CD4-positive, alpha-beta T cell treated with Interferon alpha-2 for 1 hour (primary cell): ENCODE measurements at regions not wholly inside any gene's neighbourhood (a gene's known extent, or its start where the extent isn't known, plus 50 kb on each side); places are given as distances from the start of the nearest gene placed in this dataset.
"Not testable (repeated sequence)": the region's sequence is repeated elsewhere in the genome, so short reads cannot be mapped to it uniquely, and the experiment has no call there.

Source experiments
- DNase-seq, 2 donors: peaks; one replicate each; pipeline ENCODE4 v3.0.0-alpha.2; 2020 to 2022

DNA sequence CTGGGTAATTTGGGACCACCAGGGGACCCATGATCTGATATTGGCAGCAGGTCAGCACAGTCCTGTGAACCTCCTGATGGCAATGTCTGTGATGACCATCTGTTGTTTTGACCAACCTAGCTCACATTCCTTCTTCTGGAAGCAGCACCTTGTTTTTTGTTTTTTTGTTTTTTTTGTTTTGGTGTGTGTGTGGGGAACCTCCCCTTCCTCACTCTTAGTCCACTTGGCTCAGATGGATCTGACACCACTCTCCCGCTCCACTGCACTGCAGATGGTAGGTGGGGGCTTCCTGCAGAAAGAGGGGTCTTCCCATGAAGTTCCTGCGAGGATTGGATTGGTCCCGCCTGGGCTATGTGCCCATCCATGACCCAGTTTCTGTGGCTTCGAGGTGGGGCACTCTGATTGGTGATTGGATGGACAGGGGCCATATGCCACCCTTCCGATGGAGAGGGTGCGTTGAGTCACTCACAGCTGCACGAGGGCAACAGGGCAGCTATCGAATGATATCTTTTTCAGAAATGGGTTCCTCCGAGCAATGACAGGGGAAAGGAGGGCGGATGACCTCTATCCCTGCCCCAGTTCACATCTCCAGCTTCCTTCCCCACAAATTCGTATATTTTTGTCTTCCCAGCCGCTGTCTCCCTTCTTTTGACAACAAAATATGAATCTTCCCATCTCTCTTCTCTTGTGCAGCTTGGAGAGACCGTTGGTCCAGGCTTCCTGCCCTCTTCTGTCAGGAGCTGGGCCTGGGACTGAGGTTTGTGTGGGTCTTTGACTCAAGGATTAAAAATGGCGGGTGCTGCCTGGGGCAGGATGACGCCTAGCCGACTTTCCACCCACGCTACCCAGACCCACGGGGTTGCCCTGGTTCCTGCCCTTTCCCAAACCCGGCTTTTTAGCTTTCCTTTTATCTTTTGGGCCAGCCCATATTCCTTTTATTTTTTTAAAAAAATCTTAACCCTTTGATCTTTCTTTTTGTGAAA lies 132.1 kb upstream of the KCNG1 start:
- DNase-seq, result no peak

DNA sequence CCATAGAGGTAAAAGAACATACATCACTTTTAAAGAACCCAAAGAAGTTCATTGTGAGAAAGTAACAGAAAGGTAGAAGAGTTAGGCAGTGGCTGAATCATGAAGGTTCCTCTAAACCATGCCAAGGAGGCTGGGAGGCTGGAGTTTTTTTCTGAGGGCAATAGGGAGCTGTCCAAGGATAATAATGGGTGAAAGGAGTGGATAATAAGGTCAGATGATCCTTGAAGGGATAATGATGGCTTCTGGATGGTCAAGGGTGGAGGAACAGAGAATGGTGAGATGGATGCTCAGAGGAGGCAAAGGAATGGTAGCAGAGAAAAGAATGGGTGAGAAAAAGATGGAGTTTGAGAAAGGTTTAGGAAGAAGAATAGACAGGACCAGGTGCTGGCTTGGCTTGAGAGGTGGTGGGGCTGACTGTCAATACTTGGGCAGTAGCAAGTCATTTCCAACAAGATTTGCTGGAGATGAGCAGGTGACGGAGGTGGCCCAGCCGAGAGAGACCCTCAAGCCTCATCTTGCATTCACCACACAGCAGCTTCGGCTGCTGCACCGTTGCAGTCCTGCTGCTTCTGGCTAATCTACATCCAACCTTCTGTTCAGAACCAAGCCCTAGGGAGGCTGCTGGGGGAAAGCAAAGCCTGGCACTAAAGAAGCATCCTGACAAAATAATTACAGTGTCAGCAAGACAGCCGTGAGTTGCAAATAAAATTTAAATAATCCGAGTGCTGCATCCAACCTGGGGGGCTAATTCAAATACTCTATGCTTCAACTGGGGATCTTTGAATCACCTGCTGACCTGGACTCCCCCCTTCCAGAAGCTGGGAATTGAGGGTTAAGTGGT lies 131.2 kb upstream of the KCNG1 start:
- DNase-seq, result no peak

DNA sequence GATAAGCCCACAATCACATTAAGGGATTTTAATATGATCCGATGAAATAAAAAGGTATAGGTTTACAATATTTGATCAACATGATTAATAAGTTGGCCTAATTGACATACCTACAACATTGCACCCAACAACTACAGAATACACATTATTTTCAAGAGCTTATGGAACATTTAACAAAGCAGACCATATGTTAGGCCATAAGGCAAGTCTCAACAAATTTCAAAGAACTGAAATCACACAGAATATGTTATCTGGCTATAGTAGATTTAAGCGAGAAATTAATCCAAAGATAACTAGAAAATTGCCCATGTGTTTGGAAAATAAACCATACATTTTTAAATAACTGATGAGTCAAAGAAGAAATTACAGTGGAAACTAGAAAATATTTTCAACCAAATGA lies 126.0 kb upstream of the KCNG1 start:
- no peak for DNase-seq

DNA sequence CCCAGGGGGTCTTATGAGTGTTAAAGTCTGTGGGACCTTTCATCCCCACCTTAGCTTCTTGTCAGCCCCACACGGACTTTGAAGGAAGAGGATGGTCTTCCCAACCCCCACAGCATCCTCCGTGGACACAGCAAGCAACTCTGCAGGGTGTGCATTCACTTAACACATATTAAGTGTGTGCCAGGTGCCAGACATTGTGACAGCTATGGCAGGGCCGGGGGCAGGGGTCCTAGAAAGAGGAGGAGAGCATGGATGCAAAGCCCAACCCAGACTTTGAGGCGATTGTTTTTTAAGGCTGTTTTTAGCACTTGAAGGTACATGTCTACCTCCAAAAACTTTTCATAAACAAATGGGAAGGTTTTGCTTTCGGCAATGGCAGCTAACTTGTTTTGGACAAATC lies 121.6 kb upstream of the KCNG1 start:
- no peak for DNase-seq

DNA sequence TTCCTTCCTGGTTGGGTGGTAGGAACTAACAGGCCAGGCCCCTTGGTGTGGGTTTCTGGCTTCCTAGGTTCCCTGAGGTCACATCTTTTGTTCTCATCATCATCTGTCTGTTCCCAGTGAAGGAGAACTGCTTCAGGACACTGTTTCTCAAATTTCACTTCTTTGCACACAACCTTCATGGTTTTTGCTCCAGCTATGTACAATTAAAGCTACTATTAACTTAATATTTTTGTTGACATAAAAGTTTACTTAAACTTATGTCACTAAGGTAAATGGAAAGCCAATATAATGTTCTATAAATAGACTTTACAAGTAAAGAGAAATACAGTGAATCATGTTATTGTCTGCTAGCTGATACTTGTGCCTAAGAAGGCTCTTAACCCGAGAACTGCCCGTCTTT lies 120.7 kb upstream of the KCNG1 start:
- no peak for DNase-seq

DNA sequence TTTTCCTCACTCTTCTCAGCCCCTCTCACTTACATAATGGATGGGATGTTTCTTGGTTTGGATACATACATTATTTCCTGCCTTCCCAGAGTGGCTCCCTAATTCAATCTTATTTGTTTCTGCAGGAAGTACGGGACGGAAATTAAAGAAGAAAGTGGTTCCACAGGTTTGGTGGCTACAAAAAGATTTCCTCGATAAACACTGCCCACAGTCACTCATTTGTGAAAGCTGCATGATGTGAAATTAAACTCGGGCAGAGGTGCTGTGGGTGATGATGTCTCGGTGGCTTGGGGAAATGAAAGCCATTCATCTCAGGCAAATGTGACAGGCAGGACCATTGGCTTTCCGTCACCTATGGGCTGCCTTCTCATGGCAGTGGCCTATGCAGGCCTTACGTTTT lies 119.5 kb upstream of the KCNG1 start:
- no peak for DNase-seq

DNA sequence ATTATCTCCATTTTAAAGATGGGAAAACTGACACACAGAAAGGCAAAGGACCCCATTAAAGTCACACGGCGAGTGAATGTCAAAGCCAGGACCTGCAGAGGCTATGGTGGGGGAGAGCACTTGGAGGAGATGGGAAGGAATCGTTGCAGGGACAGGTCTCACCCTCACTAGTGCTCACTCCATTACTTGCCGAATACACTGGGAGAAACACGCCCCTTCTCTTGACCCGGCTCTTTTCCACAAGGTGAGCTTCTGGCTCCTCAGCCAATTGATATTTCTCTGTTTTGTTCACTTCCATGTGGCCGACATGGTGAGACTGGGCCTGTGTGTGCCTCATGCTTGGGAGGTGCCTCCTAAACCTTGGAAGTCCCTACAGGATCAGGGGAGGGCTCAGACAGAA lies 117.8 kb upstream of the KCNG1 start:
- no peak for DNase-seq

DNA sequence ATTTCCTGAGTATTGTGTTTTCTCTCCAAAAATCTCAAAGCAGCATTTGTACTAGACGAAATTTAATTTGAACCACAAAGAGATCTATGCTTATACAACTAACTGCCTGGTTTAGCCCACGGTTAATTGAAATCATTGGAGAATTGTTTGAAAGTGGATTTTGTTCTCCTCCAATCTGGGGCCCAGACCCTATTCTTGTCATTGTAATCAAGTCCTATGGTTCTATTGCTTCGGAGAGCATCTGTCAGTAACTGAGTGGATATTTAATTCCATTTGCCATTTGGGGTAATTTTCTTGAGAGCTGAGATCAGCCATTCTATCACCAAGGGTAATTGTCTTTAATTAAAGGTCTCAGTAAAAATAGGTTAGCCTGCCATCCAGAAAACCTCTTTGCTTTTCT lies 117.0 kb upstream of the KCNG1 start:
- no peak for DNase-seq

DNA sequence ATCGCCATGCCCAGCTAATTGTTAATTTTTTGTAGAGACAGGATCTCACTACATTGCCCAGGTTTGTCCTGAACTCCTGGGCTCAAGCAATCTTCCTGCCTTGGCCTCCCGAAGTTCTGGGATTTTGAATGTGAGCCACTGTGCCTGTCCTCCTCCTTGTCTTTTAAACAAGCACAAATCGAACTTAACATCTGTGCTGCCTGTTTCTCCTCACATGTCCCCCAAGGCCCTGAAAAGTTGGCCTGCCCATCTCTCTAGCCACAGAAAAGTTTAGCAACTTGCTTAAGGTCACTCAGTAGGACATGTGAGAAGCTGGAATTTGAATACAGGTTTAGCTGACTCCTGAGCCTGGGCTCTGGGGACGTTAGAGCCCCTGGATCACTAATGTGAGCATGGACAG lies 115.7 kb upstream of the KCNG1 start:
- no peak for DNase-seq

DNA sequence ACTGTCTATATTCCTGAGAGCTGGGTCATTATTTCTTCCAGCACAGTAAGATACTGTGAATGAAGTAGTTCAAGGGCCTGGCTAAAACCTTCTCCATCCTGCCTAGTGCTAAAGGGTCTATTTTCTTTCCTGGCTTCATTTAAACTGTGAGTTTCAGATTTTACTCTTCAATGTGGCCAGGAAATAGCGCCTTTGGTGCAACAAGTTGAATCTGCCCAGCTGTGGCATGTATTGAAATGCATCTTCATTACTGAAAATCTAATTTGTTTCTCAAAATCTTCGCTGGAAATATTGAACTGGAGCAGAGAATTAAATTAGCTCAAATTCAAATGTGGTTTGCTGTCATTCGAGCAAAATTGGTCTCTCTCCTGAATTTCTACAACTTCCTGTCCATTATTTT lies 114.6 kb upstream of the KCNG1 start:
- no peak for DNase-seq

DNA sequence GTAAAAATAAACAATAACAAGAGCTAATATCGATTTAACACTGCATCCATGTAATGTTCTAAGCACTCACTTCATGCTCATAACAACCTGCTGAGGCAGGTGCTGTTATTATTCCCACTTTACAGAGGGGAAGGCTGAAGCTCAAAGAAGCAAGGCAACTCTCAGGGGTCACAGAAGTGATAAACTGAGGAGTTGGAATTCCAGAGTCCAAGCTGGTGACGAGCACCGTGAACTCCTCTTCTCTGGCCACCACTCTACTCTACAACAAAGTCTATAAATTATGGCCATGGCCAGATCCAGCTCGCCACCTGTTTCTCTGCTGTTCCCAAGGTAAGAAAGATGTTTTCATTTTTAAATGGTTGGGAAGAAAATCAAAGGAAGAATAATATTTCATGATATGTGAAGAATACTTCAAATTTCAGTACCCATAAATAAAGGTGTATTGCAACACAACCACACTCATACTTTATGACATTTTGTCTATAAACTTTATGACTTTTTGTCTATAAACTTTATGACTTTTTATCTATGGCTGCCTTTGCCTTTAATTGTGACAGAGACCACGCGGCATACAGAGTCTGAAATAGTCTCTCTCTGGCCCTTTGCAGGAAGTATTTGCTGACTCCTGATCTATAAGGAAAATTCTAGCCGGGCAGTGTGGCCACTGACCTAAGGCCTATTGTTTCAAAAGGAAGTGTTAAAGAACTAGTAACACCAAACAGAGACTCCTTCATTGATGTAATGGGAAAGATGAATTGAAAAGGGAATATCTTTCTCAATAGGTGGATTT lies 113.2 kb upstream of the KCNG1 start:
- DNase-seq, result no peak

DNA sequence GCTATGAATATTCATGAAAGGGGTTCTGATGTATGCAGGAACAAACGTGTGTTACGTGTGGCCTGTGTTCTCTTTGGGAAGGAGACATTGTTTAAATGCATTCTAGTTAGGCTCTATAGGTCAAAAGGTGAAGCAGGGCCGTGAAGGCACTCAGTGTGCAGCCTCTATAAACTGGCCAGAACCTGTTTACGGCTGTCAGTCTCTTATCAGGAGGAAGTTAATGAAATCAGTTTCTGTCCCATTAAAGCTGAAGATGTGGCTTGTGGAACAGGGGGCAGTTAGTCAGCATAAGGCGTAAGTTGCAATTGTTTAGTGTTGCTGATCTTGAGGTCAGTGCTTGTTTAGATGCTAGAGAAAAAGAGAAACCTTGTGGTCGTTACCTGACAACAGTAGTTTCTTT lies 111.5 kb upstream of the KCNG1 start:
- no peak for DNase-seq

DNA sequence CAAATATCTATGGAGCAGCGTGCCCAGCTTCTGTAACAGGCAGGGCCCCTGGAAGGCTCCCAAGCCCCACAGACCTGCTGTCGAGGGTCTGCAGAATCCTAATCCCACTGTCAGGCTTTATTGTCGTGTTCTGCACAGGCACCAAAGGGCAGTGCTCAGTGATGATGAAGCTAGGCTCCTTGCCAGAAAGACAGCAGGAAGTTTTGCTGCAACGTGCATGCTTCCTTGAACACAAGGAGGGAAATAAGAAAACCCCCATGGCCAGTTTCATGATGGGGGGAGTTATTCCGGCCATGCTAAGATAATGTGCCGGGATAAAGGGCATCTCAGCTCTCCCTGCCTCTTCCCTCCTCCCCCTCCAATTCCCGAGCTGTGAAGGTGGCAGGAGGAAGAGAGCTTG lies 109.4 kb upstream of the KCNG1 start:
- no peak for DNase-seq

DNA sequence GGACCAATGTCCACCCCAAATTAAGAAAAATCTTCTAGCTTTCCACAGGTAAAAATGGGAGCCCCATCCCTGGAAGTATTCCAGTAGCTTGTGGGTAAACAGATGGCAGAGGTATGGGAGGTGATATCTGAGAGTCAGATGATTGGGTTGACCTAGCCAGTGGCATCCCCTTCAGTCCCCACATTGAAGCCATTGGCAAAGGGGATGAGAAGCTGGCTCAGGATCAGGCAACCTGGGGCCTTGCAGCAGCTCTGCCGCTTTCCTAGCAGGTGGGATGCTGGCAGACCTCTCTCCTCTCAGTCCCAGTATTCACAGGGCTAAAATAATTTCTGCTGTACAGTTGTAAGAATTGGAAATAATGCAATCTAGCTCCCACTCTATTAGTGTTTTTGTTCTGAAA lies 108.9 kb upstream of the KCNG1 start:
- DNase-seq, result no peak

DNA sequence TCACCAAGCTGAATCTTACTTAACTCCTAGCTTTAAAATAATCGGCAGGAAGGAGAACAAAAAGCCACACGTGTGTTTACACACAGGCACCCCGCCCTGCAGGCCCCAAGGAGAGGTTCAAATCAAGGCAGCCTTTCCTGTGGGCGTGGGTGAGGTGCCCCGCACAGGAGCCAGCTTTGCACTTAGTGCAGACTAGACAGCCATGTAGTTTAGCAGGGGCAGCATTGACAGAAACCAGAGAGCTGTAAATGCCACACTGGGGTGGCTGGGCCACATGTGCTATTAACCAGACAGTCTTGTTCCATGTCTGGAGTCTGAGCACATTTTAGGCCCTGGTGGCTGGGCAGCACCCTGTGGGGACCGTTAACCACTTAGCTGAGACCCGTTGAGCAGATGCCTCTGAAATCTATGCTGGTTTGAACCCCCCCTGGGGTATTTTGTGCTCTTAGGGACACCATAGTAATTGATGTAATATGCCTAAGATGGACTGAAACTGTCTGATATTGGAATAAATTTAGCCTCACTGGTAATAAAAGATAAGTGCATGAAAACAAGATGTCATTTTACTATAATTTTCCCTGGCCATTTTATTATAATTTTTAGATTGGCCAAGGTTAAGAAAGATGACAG lies 106.4 kb upstream of the KCNG1 start:
- DNase-seq, result peak in 1 of 2 donors; percentile 1

DNA sequence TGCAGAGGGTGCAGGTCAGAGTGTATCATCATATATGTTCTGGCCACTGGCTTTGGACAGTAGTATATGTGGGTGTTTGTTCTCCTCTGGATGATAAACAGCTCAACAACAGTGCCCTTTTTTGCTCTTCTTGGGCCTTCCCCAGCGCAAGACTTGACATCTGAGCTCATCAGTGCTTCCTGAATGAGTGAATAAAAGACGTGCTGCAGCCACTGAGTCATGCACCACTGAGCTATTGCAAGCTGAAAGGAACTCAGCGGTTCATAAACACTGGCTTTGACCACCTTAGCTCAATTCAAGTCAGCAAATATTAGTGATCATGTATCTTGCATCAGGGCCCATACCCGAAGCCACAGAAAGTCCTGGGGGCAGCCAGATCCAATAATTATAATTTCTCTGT lies 105.3 kb upstream of the KCNG1 start:
- no peak for DNase-seq

DNA sequence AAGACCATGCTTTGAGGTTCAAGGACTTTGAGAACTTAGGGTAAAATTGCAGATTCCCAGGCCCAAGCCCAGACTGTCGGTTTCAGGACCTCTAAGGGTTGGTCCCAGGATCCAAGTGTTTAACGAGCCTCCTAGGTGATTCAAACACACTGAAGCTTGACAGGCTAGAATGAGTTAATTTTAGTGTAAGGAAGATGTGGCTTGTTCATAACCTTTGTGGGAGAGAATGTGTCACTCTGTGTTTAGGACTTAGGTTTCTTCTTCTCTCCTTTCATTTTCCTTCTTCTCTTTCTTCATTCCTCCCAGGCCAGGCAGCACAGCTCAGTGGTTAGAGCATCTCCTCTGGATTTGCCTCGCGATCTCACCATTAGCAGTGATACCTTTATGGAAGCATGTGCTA lies 104.8 kb upstream of the KCNG1 start:
- DNase-seq, result no peak

DNA sequence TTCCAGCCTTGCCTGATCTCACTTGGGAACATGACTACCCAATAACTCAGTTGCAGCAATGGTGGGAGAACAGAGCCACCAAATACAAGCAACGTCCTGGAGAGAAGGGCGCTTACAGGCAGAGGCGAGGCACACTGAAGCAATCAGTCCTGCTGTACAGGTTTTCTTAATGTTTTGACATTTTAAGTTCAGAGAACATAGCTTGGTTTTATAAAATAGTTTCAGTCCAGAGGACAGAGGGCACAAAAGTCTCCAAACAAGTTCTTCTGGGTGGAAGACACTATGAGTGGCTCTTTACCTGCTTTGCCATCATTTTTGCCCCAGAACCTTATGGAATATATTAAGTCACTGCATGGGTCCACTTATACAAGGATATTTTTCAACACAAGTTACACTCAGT lies 103.4 kb upstream of the KCNG1 start:
- no peak for DNase-seq

DNA sequence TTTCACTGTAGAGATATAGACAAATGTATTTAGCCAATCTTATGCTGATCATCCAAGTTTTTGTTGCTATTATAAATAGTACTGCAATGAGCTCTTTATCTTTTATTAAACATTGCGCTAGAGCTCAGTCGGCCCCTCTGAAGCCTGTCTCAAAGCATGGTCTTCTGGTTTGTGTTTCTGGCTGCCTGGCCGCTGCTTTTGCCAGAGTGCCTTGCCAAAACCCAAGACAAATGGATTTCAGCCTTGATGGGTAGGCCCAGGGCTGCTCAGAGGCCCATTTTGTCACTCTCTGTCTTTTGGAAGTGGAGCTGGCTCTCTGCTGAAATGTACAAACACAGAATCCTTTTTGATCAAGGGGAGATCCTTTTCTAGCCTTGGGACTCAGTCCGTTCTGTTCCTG lies 102.9 kb upstream of the KCNG1 start:
- no peak for DNase-seq

DNA sequence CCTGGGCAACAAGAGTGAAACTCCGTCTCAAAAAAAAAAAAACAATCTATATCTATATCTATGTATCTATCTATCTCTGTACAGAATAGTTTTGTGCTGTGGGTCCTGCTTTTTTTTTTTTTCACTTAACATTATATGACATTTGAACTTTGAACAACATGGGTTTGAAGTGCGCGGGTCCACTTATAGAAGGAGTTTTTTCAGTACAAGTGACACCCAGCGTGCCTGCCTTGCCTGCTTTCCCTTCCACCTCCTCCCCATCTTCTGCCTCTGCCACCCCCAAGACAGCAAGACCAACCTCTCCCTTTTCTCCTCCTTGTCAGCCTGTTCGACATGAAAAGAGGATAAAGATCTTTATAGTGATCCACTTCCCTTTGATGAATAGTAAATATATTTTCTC lies 102.2 kb upstream of the KCNG1 start:
- DNase-seq, result no peak

DNA sequence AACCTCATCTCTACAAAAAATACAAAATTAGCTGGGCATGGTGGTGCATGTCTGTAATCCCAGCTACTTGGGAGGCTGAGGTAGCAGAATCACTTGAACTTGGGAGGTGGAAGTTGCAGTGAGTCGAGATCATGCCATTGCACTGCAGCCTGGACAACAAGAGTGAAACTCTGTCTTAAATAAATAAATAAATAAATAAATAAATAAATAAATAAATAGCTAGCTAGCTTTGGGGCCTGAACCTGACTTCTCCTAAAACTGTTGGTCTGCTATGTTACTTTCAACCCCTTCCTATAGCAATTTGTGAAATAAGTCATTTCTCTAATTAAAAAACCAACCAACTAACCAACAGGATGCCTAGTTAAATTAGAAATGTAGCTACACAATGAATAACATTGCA lies 101.0 kb upstream of the KCNG1 start:
- not testable (repeated sequence) for DNase-seq

DNA sequence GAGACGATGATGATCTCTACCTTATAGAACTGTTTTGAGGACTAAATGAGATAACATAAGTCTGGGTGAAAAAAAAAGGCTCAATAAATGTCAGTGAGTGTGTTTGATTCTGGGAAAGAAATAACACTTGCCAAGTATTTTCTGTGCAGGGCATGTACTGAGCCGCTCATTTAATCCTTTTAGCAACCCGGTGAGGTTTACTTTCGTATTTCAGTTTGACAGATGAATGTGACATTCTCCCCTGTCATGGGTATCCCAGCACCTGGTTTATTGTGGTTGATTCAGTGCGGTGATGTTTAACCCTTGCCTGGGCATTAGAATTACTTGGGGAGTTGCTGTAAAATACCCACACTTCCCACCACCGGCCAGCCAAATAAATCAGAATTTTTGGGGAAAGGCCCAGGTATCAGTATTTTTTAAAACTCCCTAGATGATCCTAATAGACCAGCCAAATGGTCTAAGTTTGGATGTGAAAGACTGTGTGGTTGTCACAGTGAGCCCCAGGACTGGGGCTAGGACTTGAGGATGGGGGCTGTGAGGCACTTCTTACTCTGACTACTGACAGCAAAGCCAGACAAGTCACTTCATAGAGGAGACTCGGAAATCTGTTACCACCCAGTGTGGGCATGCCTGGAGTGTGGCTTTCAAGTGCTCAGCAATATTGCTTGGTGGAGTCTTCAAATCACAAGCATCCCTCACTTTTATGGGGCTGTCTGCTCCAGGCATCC lies 100.2 kb upstream of the KCNG1 start:
- no peak for DNase-seq
